ENCODE measurements at regions not wholly inside any gene's neighbourhood (a gene's known extent, or its start where the extent isn't known, plus 50 kb on each side); places are given as distances from the start of the nearest gene placed in this dataset.

DNA sequence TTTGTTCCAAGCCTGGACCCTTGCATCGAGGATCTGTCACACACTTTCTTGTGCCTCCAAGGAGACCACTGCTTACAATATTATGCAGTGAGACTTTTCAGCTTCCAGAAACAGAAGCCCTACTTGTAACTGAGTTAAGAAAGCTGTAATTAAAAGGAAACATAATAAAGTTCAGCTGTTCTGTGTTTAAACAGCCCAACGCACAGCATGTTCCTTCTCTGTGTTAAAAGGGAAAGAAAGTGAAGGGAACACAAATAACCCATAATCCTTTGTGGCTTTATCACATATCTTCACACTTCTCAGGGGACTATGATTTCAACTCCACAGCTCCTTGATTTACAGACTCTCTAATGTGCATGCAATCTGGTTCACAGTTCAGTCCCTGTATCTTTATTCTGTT, 200.3 kb upstream of the MTNR1B start:
- TF ChIP-seq, protein P1, sequence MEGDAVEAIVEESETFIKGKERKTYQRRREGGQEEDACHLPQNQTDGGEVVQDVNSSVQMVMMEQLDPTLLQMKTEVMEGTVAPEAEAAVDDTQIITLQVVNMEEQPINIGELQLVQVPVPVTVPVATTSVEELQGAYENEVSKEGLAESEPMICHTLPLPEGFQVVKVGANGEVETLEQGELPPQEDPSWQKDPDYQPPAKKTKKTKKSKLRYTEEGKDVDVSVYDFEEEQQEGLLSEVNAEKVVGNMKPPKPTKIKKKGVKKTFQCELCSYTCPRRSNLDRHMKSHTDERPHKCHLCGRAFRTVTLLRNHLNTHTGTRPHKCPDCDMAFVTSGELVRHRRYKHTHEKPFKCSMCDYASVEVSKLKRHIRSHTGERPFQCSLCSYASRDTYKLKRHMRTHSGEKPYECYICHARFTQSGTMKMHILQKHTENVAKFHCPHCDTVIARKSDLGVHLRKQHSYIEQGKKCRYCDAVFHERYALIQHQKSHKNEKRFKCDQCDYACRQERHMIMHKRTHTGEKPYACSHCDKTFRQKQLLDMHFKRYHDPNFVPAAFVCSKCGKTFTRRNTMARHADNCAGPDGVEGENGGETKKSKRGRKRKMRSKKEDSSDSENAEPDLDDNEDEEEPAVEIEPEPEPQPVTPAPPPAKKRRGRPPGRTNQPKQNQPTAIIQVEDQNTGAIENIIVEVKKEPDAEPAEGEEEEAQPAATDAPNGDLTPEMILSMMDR (conservative IDR thresholded peaks at IDR 0.05; ENCODE audit: low read depth in 2 of 2), result no peak
- TF ChIP-seq, protein P2, sequence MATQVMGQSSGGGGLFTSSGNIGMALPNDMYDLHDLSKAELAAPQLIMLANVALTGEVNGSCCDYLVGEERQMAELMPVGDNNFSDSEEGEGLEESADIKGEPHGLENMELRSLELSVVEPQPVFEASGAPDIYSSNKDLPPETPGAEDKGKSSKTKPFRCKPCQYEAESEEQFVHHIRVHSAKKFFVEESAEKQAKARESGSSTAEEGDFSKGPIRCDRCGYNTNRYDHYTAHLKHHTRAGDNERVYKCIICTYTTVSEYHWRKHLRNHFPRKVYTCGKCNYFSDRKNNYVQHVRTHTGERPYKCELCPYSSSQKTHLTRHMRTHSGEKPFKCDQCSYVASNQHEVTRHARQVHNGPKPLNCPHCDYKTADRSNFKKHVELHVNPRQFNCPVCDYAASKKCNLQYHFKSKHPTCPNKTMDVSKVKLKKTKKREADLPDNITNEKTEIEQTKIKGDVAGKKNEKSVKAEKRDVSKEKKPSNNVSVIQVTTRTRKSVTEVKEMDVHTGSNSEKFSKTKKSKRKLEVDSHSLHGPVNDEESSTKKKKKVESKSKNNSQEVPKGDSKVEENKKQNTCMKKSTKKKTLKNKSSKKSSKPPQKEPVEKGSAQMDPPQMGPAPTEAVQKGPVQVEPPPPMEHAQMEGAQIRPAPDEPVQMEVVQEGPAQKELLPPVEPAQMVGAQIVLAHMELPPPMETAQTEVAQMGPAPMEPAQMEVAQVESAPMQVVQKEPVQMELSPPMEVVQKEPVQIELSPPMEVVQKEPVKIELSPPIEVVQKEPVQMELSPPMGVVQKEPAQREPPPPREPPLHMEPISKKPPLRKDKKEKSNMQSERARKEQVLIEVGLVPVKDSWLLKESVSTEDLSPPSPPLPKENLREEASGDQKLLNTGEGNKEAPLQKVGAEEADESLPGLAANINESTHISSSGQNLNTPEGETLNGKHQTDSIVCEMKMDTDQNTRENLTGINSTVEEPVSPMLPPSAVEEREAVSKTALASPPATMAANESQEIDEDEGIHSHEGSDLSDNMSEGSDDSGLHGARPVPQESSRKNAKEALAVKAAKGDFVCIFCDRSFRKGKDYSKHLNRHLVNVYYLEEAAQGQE (IDR thresholded peaks at IDR 0.05; ENCODE audit: unreplicated experiment), result no peak

Data from GM23338 (cell line).